HFF-Myc (cell line): ENCODE measurements at regions not wholly inside any gene's neighbourhood (a gene's known extent, or its start where the extent isn't known, plus 50 kb on each side); places are given as distances from the start of the nearest gene placed in this dataset.

Source experiments
- DNase-seq: peaks from one replicate; pipeline ENCODE4 v3.0.0-alpha.2; 2011; ENCODE audit warnings: low read depth; ENCODE audit errors: extremely low read depth
- H3K4me3 ChIP-seq: replicated peaks from 2 replicates; pipeline ENCODE4 v1.5.1; 2011; ENCODE audit warnings: low read depth, mild to moderate bottlenecking, control low read depth, low read length
- CTCF ChIP-seq: IDR thresholded peaks from 2 replicates; pipeline ENCODE4 v1.5.1; 2012; ENCODE audit warnings: mild to moderate bottlenecking, low read depth, low read length, control low read depth; ENCODE audit errors: missing control alignments

DNA sequence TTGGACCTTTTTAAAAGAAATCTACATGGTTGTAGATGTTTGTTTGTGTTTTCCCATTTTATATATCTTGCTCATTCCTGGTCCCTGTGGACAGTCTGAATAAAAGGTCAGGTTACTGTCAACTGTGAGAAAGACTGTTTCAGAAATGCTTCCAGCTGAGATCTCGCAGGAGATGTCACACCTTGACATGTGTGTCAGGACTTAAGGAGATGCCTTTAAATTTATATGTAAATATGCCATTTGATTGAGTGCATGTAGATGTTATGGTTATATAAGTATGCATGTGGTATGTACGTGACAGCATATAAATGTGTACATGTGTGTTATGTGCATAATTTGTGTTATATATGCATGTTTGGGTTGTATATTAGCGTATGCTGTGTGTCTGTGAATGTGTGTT is 2172.3 kb upstream of the CELF4 start:
- no peak for TF ChIP-seq CTCF
- no peak for DNase-seq
- no peak overlapping the region for H3K4me3 ChIP-seq

GRCh38 chr18:39732918-39733317 is 2167.3 kb upstream of the CELF4 start:
- no peak for TF ChIP-seq CTCF
- no peak overlapping the region for H3K4me3 ChIP-seq
- DNase-seq: no peak

DNA sequence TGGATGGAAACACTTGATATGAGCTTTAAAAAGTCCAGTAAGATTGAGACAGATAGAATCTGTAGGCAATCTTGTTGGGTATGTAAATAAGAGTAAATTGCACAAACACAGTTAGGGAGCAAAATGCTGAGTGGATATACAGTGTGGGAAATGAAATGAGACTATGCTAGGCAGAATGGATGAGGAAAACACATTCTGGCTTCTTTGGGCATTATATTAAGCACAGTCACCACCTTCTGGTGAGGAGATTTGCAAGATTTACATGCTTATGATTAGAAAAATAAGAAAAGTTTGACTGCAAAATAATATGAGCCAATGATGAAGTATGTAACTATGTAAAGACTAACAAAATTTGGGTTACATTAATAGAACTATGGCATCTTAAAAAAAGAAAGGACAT is 2165.0 kb upstream of the CELF4 start:
- no peak for TF ChIP-seq CTCF
- no peak overlapping the region for H3K4me3 ChIP-seq
- DNase-seq: no peak

- no peak for TF ChIP-seq CTCF
- DNase-seq: no peak
- H3K4me3 ChIP-seq: no peak overlapping the region
These were observed 2159.1 kb upstream of the CELF4 start for GRCh38 chr18:39724652-39725051.

- no peak for TF ChIP-seq CTCF
- no peak for DNase-seq
- no peak overlapping the region for H3K4me3 ChIP-seq
These were observed 2156.1 kb upstream of the CELF4 start for GRCh38 chr18:39721712-39722111.

GRCh38 chr18:39713961-39714360 is 2148.4 kb upstream of the CELF4 start:
- H3K4me3 ChIP-seq: no peak overlapping the region
- no peak for TF ChIP-seq CTCF
- no peak for DNase-seq

DNA sequence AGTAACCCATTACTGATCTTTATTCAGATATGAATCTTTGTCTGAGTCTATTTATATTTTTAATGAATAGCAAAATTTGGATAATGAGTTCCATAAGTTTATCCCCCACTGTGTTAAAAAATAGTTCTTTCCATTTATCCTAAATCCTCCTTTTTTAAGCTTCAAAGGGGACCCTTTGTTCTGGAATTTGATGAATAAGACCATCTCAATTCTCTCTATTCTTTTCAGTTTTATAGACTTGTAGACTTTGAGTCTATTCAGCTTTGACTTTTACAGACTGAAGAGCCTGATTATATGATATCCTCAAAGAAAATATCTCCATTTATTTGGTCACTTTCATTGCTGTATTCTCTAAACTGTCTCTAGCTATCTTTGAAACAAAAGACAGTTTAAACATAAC is 2146.1 kb upstream of the CELF4 start:
- H3K4me3 ChIP-seq: no peak overlapping the region
- no peak for DNase-seq
- no peak for TF ChIP-seq CTCF
